CD14-positive monocyte (primary cell): ENCODE measurements at regions not wholly inside any gene's neighbourhood (a gene's known extent, or its start where the extent isn't known, plus 50 kb on each side); places are given as distances from the start of the nearest gene placed in this dataset.

Experiments
- DNase-seq, 3 donors: peaks; one replicate each; pipeline ENCODE4 v3.0.0-alpha.2; 2011 to 2022
- H2AFZ ChIP-seq: 2 replicates; pipeline ENCODE4 v1.6.0; 2012; ENCODE audit warnings: mild to moderate bottlenecking, low read depth, low read length, inconsistent platforms; ENCODE audit not compliant: insufficient read depth, poor library complexity, severe bottlenecking
- H3K27ac ChIP-seq, 2 donors: 1 replicate in 1 of 2; 2 replicates in 1 of 2; pipeline ENCODE4 v1.5.1; 2012 to 2013; ENCODE audit warnings: low read length in 2 of 2, control low read depth in 1 of 2, inconsistent platforms in 1 of 2, low read depth in 1 of 2, mild to moderate bottlenecking in 1 of 2
- H3K27me3 ChIP-seq, 2 donors: one replicate each; pipeline versions ENCODE4 v1.6.0 to v1.6.1; 2011 to 2013; ENCODE audit warnings: low read length in 2 of 2; ENCODE audit not compliant: control insufficient read depth in 2 of 2, insufficient read depth in 2 of 2
- H3K36me3 ChIP-seq, 2 donors: replicated peaks in 1 of 2; 1 replicate in 1 of 2; 2 replicates in 1 of 2; pipeline versions ENCODE4 v1.5.1 to v1.6.1; 2012 to 2013; ENCODE audit warnings: low read length in 2 of 2, control low read depth in 1 of 2, inconsistent platforms in 1 of 2, mild to moderate bottlenecking in 1 of 2; ENCODE audit not compliant: insufficient read depth in 2 of 2, control insufficient read depth in 1 of 2
- H3K4me1 ChIP-seq, 2 donors: 1 replicate in 1 of 2; 2 replicates in 1 of 2; pipeline versions ENCODE4 v1.5.1 to v1.6.1; 2012 to 2013; ENCODE audit warnings: low read length in 2 of 2, control low read depth in 1 of 2, inconsistent platforms in 1 of 2, mild to moderate bottlenecking in 1 of 2, moderate library complexity in 1 of 2; ENCODE audit not compliant: insufficient read depth in 2 of 2, control insufficient read depth in 1 of 2
- H3K4me2 ChIP-seq: replicated peaks from 2 replicates; pipeline ENCODE3; 2012; ENCODE audit warnings: low read length, moderate library complexity, mild to moderate bottlenecking; ENCODE audit not compliant: poor library complexity, severe bottlenecking; ENCODE audit errors: extremely low read depth
- H3K4me3 ChIP-seq, 3 experiments: fragments of 200-600 bp in 1 of 3; sonication (generic) in 1 of 3; replicated peaks in 1 of 3; 1 replicate in 2 of 3; 2 replicates in 1 of 3; pipeline ENCODE4 v1.5.1; 2011 to 2013; ENCODE audit warnings: low read length in 3 of 3, mild to moderate bottlenecking in 3 of 3, control low read depth in 2 of 3, low read depth in 2 of 3, inconsistent platforms in 1 of 3, moderate library complexity in 1 of 3
- H3K79me2 ChIP-seq: 2 replicates; pipeline ENCODE4 v1.6.0; 2012; ENCODE audit warnings: mild to moderate bottlenecking, control low read depth, inconsistent platforms, low read length, moderate library complexity; ENCODE audit not compliant: insufficient read depth
- H3K9ac ChIP-seq: 2 replicates; pipeline ENCODE4 v1.6.0; 2017; ENCODE audit warnings: low read length, mild to moderate bottlenecking; ENCODE audit not compliant: insufficient read depth, poor library complexity, severe bottlenecking
- H3K9me3 ChIP-seq, 2 donors: replicated peaks in 1 of 2; 1 replicate in 1 of 2; 2 replicates in 1 of 2; pipeline versions ENCODE4 v1.5.1 to v1.6.1; 2012 to 2013; ENCODE audit warnings: low read length in 2 of 2, control low read depth in 1 of 2; ENCODE audit not compliant: control insufficient read depth in 1 of 2, insufficient read depth in 1 of 2
- H4K20me1 ChIP-seq: 2 replicates; pipeline ENCODE4 v1.6.0; 2012; ENCODE audit warnings: mild to moderate bottlenecking, low read length, control low read depth, moderate library complexity; ENCODE audit not compliant: insufficient read depth
- H3K27ac Mint-ChIP-seq, 7 donors: one replicate each; pipeline ENCODE4 v1.8.0; 2020; ENCODE audit warnings: mild to moderate bottlenecking in 7 of 7, mixed read lengths in 7 of 7, moderate library complexity in 6 of 7, inconsistent platforms in 2 of 7
- H3K27me3 Mint-ChIP-seq, 3 donors: one replicate each; pipeline ENCODE4 v1.8.0; 2021 to 2022; ENCODE audit warnings: low read depth in 3 of 3, mild to moderate bottlenecking in 3 of 3, mixed read lengths in 3 of 3, moderate library complexity in 3 of 3, inconsistent platforms in 1 of 3
- H3K36me3 Mint-ChIP-seq, 2 donors: one replicate each; pipeline ENCODE4 v1.8.0; 2020; ENCODE audit warnings: mixed read lengths in 2 of 2, inconsistent platforms in 1 of 2, mild to moderate bottlenecking in 1 of 2
- H3K4me1 Mint-ChIP-seq: one replicate; pipeline ENCODE4 v1.8.0; 2020; ENCODE audit warnings: mild to moderate bottlenecking, mixed read lengths
- H3K4me3 Mint-ChIP-seq, 2 donors: one replicate each; pipeline ENCODE4 v1.8.0; 2020; ENCODE audit warnings: mild to moderate bottlenecking in 2 of 2, mixed read lengths in 2 of 2, moderate library complexity in 1 of 2
- H3K9me3 Mint-ChIP-seq, 7 donors: one replicate each; pipeline ENCODE4 v1.8.0; 2020 to 2022; ENCODE audit warnings: mixed read lengths in 7 of 7, mild to moderate bottlenecking in 6 of 7, moderate library complexity in 6 of 7, inconsistent platforms in 2 of 7
- CTCF ChIP-seq: fragments of 200-600 bp; IDR thresholded peaks from one replicate; pipeline ENCODE4 v1.8.0; 2022; ENCODE audit warnings: antibody characterized with exemption, mild to moderate bottlenecking
- WGBS: methylation state at CpG from one replicate; pipeline ENCODE4 v1.1.5; 2013; ENCODE audit warnings: missing lambda C conversion rate; ENCODE audit not compliant: insufficient coverage; 5-methylcytosine and 5-hydroxymethylcytosine counted together
- intact Hi-C, 2 donors: fragments of 100-400 bp; cut with micrococcal nuclease; formaldehyde crosslinking; loops; one replicate each; pipeline versions ENCODE4 v1.15.0 to v1.15.1; 2023

GRCh38 chr6:22726966-22727365, 157.6 kb downstream of the HDGFL1 start:
- Mint-ChIP-seq H3K9me3 (peaks cover 2 to 11% (median 6%) of the 10 kb centered on the region in 7 donors), H3K4me3 (no peak overlapping the region), H3K27me3 (no peaks in the 10 kb centered on the region), H3K36me3 (no peaks in the 10 kb centered on the region), H3K27ac (no peak overlapping the region), H3K4me1 (no peaks in the 10 kb centered on the region)
- no peak for TF ChIP-seq CTCF
- H2AFZ ChIP-seq, result no peak overlapping the region
- H3K4me2 ChIP-seq, result no peak overlapping the region
- intact Hi-C loops, result no loop called here
- no peak overlapping the region for H3K27ac ChIP-seq
- H3K36me3 ChIP-seq, result no peaks in the 10 kb centered on the region
- H3K9me3 ChIP-seq, result peaks cover 10 to 15% of the 10 kb centered on the region in 2 donors
- H3K4me1 ChIP-seq, result no peaks in the 10 kb centered on the region
- DNase-seq, result no peak
- no peaks in the 10 kb centered on the region for H4K20me1 ChIP-seq
- H3K27me3 ChIP-seq, result no peaks in the 10 kb centered on the region
- H3K9ac ChIP-seq, result no peak overlapping the region
- H3K79me2 ChIP-seq, result no peaks in the 10 kb centered on the region
- no CpG with 5 or more reads among the region's 4 CpGs for WGBS
- H3K4me3 ChIP-seq, result no peak overlapping the region

DNA sequence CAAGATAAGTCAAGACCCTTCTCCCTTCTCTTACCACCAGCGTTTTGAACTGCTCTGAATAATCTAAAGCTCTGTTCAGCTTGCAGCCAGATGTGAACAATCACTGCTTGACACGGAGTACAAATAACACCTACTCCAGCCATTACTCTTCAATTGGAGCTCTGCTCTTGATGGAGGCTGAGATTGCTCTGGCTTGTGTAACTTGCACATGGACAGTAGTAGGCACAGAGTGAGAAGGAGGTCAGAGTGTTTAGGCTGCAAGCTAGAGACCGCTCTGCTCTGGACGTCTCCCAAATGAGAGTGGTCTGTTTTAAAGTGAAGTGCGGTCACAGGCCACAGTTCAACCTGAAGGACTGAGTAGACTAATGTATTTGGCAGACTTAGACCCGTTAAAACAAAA, 158.3 kb downstream of the HDGFL1 start:
- no peak for DNase-seq
- peaks cover 0 to 1% (median 0%) of the 10 kb centered on the region in 3 donors for H3K27me3 Mint-ChIP-seq
- no peak overlapping the region for H3K27ac ChIP-seq
- no peaks in the 10 kb centered on the region for H3K36me3 ChIP-seq
- H3K9me3 ChIP-seq, result peaks cover 10% of the 10 kb centered on the region in 2 donors
- no peak overlapping the region for H3K4me3 Mint-ChIP-seq
- no peaks in the 10 kb centered on the region for H3K27me3 ChIP-seq
- H3K9ac ChIP-seq, result no peak overlapping the region
- no peaks in the 10 kb centered on the region for H3K79me2 ChIP-seq
- no peaks in the 10 kb centered on the region for H3K4me1 ChIP-seq
- intact Hi-C loops, result no loop called here
- H2AFZ ChIP-seq, result no peak overlapping the region
- no CpG with 5 or more reads among the region's 6 CpGs for WGBS
- no peak overlapping the region for H3K4me2 ChIP-seq
- no peak overlapping the region for H3K4me3 ChIP-seq
- peaks cover 0 to 8% (median 4%) of the 10 kb centered on the region in 7 donors for H3K9me3 Mint-ChIP-seq
- H3K27ac Mint-ChIP-seq, result no peak overlapping the region
- no peak for TF ChIP-seq CTCF
- H3K36me3 Mint-ChIP-seq, result no peaks in the 10 kb centered on the region
- no peaks in the 10 kb centered on the region for H4K20me1 ChIP-seq
- H3K4me1 Mint-ChIP-seq, result no peaks in the 10 kb centered on the region
